Large intestine (tissue), 3 donors: ENCODE measurements at regions not wholly inside any gene's neighbourhood (a gene's known extent, or its start where the extent isn't known, plus 50 kb on each side); places are given as distances from the start of the nearest gene placed in this dataset.
"Not testable (repeated sequence)": the region's sequence is repeated elsewhere in the genome, so short reads cannot be mapped to it uniquely, and the experiment has no call there.

Source experiments
- DNase-seq, 2 donors: peaks; one replicate each; pipeline versions ENCODE4 v3.0.0 to v3.0.0-alpha.2; 2013
- H3K27ac ChIP-seq: one replicate; pipeline ENCODE4 v1.5.1; 2013; ENCODE audit warnings: low read length
- H3K27me3 ChIP-seq: 2 replicates; pipeline ENCODE4 v1.6.1; 2013; ENCODE audit warnings: low read length; ENCODE audit not compliant: control insufficient read depth, insufficient read depth
- H3K36me3 ChIP-seq: 2 replicates; pipeline ENCODE4 v1.6.1; 2013; ENCODE audit warnings: low read length; ENCODE audit not compliant: control insufficient read depth, insufficient read depth
- H3K4me1 ChIP-seq: one replicate; pipeline ENCODE4 v1.6.1; 2013; ENCODE audit warnings: low read length; ENCODE audit not compliant: control insufficient read depth, insufficient read depth
- H3K4me3 ChIP-seq: one replicate; pipeline ENCODE4 v1.5.1; 2013; ENCODE audit warnings: low read length
- H3K9me3 ChIP-seq: one replicate; pipeline ENCODE4 v1.6.1; 2013; ENCODE audit warnings: mild to moderate bottlenecking, low read depth, low read length, moderate library complexity; ENCODE audit not compliant: control insufficient read depth
- WGBS: methylation state at CpG from one replicate; pipeline ENCODE4 v1.1.5; 2013; ENCODE audit warnings: low lambda C conversion rate; ENCODE audit not compliant: insufficient coverage; 5-methylcytosine and 5-hydroxymethylcytosine counted together

DNA sequence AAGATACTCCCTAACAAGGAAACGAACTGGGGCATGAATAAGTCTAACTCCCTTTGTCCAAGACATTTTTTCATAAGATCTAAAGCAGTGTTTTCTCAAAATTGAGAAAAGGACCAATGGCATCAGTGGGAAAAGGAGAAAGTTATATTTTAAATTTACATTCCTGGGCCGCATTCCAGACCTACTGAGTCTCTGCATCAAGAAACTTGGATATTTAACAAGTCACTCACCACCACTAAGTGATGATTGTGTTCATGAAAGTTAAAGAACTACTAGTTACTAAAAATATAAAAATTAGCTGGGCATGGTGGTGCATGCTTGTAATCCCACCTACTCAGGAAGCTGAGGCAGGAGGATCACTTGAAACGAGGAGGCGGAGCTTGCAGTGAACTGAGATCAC is 149.6 kb upstream of the MEOX2 start:
- DNase-seq = no peak
- H3K4me1 ChIP-seq = peaks cover 3% of the 10 kb centered on the region
- 90% methylated on average over 2 of the region's 4 CpGs for WGBS
- H3K36me3 ChIP-seq = no peaks in the 10 kb centered on the region
- no peak overlapping the region for H3K4me3 ChIP-seq
- H3K27ac ChIP-seq = no peak overlapping the region
- H3K9me3 ChIP-seq = no peaks in the 10 kb centered on the region
- no peaks in the 10 kb centered on the region for H3K27me3 ChIP-seq

DNA sequence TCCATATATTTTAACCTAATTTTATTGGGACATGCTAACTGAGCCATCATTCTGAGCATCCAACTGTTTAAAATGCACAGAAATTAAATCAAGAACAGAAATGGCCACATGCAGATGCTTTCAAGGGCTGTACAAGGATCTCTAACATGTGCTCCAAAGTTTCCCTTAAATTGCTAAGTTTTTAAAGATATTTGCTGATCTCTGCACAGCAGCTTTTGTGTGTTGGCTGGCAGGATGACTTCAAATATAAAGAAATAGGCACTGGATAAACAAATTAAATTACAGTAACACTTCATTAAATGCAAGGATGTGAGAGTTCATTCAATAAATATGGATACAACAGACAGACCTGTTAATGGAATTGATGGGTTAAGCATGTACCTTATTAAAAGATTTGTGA is 148.0 kb upstream of the MEOX2 start:
- peaks cover 3% of the 10 kb centered on the region for H3K4me1 ChIP-seq
- H3K9me3 ChIP-seq = no peaks in the 10 kb centered on the region
- no peaks in the 10 kb centered on the region for H3K36me3 ChIP-seq
- no peak for DNase-seq
- H3K27me3 ChIP-seq = no peaks in the 10 kb centered on the region
- H3K4me3 ChIP-seq = no peak overlapping the region
- H3K27ac ChIP-seq = no peak overlapping the region

DNA sequence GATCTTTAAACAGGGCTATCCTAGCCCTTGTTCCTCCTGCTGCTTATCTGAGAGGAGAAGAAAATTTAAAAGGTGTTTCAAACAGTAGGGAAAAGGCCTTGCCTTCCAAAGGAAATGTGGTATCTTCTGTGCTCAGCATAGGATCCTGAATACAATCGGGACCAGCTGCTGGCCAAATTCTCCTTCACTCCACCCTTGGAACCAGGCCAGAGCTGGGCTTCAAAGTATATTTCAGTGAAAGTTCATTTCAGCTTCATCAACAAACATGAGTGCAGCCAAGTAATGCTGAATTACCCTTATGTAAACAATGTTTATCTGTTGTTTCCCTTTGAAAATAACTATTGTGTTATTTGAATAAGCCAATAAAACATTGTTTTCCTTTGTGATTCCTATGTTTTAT is 146.5 kb upstream of the MEOX2 start:
- no peaks in the 10 kb centered on the region for H3K27me3 ChIP-seq
- no peak overlapping the region for H3K4me3 ChIP-seq
- no peak overlapping the region for H3K27ac ChIP-seq
- no peak for DNase-seq
- no CpG with 5 or more reads among the region's 1 CpG for WGBS
- peaks cover 3% of the 10 kb centered on the region for H3K4me1 ChIP-seq
- H3K9me3 ChIP-seq = no peaks in the 10 kb centered on the region
- H3K36me3 ChIP-seq = no peaks in the 10 kb centered on the region

DNA sequence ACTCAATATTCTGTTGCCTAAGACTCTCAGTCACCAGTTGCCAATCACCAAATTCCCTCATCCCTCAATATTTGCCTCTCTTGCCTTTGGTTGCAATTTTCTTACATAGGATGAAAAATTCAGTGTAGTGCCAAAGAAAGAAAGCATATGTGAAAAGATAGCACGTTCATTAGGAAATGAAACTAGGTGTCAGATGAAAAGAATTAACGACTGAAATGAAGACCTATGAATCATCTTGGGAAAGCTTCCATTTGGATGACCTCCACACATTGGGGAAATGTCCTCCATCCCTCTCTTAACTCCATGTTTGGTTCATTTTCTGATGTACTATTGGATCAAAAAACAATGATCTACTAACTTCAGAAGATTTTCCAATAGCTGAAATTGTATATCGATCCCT is 145.1 kb upstream of the MEOX2 start:
- Histone ChIP-seq H3K4me1 (peaks cover 3% of the 10 kb centered on the region), H3K36me3 (no peaks in the 10 kb centered on the region), H3K27ac (no peak overlapping the region), H3K9me3 (no peaks in the 10 kb centered on the region), H3K4me3 (no peak overlapping the region), H3K27me3 (no peaks in the 10 kb centered on the region)
- DNase-seq = no peak
- 62% methylated on average over 2 of the region's 3 CpGs for WGBS

DNA sequence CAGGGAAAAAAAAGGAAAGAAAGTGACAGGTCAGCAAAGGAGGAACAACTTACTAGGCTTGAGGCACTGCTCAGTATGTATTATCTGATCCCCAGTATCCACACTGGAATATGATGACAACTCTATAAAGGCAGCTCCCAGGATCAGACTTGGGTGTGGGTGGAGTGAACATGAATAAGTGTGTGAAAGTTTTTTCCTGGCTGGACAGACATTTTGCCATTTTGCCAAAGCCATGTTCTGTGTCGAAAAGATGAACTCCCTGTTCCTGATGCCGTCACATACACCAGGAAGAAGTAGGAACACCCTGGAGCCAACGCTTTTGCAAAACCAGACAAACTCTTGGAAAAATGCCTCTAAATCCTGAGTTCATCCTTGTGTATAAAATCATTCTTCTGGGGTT is 143.2 kb upstream of the MEOX2 start:
- DNase-seq = no peak
- H3K27me3 ChIP-seq = no peaks in the 10 kb centered on the region
- no peak overlapping the region for H3K4me3 ChIP-seq
- H3K36me3 ChIP-seq = no peaks in the 10 kb centered on the region
- H3K27ac ChIP-seq = no peak overlapping the region
- no peaks in the 10 kb centered on the region for H3K9me3 ChIP-seq
- peaks cover 3% of the 10 kb centered on the region for H3K4me1 ChIP-seq
- no CpG with 5 or more reads among the region's 3 CpGs for WGBS

DNA sequence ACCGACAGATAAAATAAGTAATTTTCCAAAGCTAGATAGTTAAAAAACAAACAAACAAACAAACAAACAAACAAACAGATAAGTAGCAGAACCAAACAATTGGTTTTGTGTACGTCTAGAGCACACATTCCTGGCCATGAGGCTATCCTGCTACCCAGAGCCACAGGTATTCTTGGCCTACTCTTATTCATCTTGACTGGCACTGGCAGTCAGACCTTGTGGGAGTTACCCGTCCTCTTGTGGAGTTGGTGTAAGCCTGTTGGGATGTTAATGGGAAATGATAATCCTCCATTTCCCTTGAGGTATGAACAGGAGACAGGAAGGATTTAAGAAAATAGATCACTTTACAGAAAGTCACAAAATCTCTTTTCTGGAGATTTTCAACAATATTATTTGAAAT is 142.4 kb upstream of the MEOX2 start:
- Histone ChIP-seq H3K9me3 (no peaks in the 10 kb centered on the region), H3K36me3 (no peaks in the 10 kb centered on the region), H3K4me1 (peaks cover 3% of the 10 kb centered on the region), H3K27ac (no peak overlapping the region), H3K4me3 (no peak overlapping the region), H3K27me3 (no peaks in the 10 kb centered on the region)
- 60% methylated on average over 1 of the region's 3 CpGs for WGBS
- no peak for DNase-seq

DNA sequence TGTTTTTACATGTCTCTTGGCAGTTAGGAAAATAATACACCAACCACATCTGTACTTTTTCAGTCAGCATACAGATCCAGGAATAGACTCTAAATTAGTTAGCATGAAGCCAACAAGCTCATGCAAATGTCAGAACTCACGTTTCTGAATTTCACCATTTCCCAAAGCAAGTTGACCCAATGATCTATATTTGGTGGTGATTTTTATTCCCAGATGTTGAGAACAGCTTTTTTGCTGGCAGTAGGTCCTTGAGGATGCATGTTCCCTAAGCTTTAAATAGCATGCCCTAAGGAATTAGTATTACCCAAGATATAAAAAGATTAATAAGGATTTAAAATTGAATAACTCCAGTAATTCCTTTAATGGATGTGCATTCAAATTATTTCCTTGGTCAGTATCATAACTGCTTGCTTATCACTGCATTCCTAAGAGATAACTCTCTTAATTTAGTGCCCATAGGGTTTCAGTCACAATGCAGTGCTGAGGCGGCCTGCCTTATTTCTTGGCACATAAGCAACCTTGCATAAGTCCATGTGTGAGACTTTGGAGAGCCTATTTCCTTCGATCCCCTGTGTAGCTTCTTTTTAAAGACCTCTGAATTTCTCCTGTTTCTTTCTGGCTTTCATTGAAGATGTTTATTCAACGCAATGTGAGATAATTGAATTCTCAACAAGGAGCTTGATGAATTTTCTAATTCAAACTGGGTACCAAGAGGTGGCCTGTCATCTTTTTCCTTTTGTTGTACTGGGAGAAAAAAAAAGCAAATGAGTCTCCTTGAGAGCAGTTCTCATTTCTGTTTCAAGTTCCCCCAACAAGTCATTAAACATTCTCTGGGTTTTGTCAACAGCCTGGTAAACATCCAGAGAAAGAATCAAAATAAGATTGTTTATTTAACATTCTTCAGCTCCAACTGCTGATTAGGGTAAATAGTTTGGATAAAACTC is 135.3 kb upstream of the MEOX2 start:
- Histone ChIP-seq H3K4me3 (no peak overlapping the region), H3K36me3 (no peaks in the 10 kb centered on the region), H3K27me3 (no peaks in the 10 kb centered on the region), H3K27ac (no peak overlapping the region), H3K9me3 (no peaks in the 10 kb centered on the region), H3K4me1 (no peaks in the 10 kb centered on the region)
- DNase-seq = no peak
- 67% methylated on average over 1 of the region's 4 CpGs for WGBS

DNA sequence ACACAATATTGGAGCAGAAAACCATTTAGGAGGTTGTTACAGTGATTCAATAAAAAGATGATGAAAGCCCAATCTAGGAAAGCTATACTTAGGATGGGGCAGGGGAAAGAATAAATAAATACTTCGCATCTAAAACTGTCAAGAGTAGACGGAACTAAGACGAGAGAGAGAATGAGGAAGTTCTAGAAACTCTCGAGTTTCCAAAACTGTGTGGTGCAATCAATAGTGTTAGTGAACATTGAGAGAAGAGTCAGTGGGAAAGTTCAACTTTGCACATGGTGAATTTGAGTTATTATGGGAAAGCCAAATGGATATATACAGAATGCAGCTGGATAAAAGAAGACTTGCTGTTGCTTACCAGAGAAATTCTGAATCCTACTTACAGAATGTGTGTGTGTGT is 133.8 kb upstream of the MEOX2 start:
- Histone ChIP-seq H3K27ac (no peak overlapping the region), H3K4me1 (no peaks in the 10 kb centered on the region), H3K9me3 (no peaks in the 10 kb centered on the region), H3K27me3 (no peaks in the 10 kb centered on the region), H3K4me3 (no peak overlapping the region), H3K36me3 (no peaks in the 10 kb centered on the region)
- DNase-seq = no peak
- 100% methylated on average over 4 of the region's 4 CpGs for WGBS

DNA sequence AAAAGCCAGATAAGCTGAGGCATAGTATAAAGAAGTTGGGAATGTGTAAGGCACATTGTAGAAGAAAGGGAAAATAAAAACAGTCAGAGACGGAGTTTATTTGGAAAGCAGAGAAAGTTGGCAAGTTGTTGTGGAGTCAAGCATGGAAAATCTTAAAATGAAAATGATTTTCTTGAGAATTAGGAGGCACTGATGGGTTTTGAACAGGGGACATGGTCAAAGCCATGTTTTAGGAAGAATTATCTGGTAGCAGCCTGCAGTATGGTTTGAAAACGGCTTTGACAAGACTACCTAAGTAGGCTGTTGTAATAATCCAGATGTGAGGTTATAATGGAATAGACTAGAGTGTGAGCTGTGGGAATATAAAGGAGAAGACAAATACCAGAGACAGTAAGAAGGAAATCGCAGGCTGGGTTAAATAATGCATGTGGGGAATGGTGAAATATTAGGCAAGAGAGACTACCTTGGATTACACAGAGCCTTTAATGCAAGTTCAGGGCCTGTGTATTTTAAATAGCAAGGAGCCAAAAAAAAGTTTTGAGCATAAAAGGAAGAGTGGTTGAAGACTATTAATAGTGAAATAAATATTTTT is 130.4 kb upstream of the MEOX2 start:
- H3K36me3 ChIP-seq = no peaks in the 10 kb centered on the region
- WGBS = 100% methylated on average over 2 of the region's 3 CpGs
- H3K27me3 ChIP-seq = no peaks in the 10 kb centered on the region
- H3K9me3 ChIP-seq = no peaks in the 10 kb centered on the region
- no peak for DNase-seq
- no peak overlapping the region for H3K27ac ChIP-seq
- no peak overlapping the region for H3K4me3 ChIP-seq
- H3K4me1 ChIP-seq = no peaks in the 10 kb centered on the region

DNA sequence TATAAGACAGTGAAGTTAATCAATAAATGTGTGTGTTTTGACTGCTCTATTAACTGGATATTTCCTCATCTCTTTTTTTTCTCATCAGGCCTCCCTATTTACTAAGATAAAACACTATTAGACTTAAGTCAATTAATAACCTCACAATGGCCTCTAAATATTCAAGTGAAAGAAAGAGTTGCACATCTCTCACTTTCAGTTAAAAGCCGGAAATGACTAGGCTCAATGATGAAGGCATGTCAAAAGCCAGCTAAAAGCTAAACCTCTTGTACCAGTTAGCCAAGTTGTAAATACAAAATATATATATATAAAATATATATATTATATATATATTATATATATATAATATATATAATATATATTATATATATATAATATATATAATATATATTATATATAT is 127.0 kb upstream of the MEOX2 start:
- Histone ChIP-seq H3K27ac (no peak overlapping the region), H3K4me3 (no peak overlapping the region), H3K27me3 (no peaks in the 10 kb centered on the region), H3K36me3 (no peaks in the 10 kb centered on the region), H3K9me3 (no peaks in the 10 kb centered on the region), H3K4me1 (no peaks in the 10 kb centered on the region)
- DNase-seq = no peak
- no CpG with 5 or more reads among the region's 1 CpG for WGBS

DNA sequence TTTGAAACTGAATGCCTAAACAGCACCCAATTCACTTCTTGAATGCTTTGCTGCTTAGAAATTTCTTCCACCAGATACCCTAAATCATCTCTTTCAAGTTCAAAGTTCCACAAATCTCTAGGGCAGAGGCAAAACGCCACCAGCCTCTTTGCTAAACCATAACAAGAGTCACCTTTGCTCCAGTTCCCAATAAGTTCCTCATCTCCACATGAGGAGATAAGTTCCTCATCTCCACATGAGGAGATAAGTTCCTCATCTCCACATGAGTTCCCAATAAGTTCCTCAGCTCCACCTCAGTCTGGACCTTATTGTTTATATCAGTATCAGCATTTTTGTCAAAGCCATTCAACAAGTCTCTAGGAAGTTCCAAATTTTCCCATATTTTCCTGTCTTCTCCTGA is 123.9 kb upstream of the MEOX2 start:
- H3K36me3 ChIP-seq, H3K27me3 ChIP-seq, H3K9me3 ChIP-seq, H3K4me3 ChIP-seq, H3K27ac ChIP-seq, DNase-seq, H3K4me1 ChIP-seq: not testable (repeated sequence)
- WGBS = no CpG with 5 or more reads among the region's 1 CpG
